AG04449 (cell line): ENCODE measurements at regions not wholly inside any gene's neighbourhood (a gene's known extent, or its start where the extent isn't known, plus 50 kb on each side); places are given as distances from the start of the nearest gene placed in this dataset.

Source experiments
- CTCF ChIA-PET: fragments of 350-600 bp; formaldehyde crosslinking; extraction: SDS; loops from one replicate; lab custom pipeline; 2021; ENCODE audit warnings: antibody characterized with exemption; lab: Yijun Ruan, JAX
- POLR2A ChIA-PET: fragments of 400-600, 350-600 bp; formaldehyde crosslinking; extraction: SDS; loops from one replicate; lab custom pipeline; 2020; ENCODE audit warnings: antibody characterized with exemption, inconsistent platforms; lab: Yijun Ruan, JAX
- DNase-seq: peaks from one replicate; pipeline ENCODE4 v3.0.0-alpha.2; 2010; ENCODE audit warnings: low read depth, low spot score
- H3K4me3 ChIP-seq: 2 replicates; pipeline ENCODE4 v1.5.1; 2011; ENCODE audit warnings: low read depth, mild to moderate bottlenecking, control low read depth, low read length
- CTCF ChIP-seq: IDR thresholded peaks from one replicate; pipeline ENCODE4 v1.5.1; 2011; ENCODE audit warnings: mild to moderate bottlenecking, moderate library complexity, low read length, control low read depth, inconsistent platforms; ENCODE audit not compliant: insufficient read depth; ENCODE audit errors: missing control alignments

DNA sequence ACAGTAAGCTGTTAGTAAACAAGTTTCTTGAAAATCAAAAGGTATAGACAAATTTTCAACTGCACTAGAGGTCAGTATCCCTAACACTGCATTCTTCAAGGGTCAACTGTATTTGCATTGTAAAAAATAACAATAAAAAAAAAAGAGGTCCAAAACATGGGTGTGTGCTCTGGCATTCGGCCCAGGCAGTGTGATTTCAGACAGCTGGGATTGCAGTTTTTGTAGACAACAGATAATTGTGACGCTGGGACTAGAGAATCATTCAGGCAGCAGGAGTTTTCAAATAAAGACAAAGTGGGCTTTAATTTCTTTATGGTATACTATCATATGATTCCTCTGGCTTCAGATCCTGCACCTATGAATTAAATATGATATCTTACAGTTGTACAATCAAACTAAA, 543.2 kb upstream of the SEMA3D start:
- TF ChIP-seq CTCF = no peak
- ChIA-PET CTCF (no interaction called here), POLR2A (no interaction called here)
- no peak for DNase-seq
- no peak overlapping the region for H3K4me3 ChIP-seq

DNA sequence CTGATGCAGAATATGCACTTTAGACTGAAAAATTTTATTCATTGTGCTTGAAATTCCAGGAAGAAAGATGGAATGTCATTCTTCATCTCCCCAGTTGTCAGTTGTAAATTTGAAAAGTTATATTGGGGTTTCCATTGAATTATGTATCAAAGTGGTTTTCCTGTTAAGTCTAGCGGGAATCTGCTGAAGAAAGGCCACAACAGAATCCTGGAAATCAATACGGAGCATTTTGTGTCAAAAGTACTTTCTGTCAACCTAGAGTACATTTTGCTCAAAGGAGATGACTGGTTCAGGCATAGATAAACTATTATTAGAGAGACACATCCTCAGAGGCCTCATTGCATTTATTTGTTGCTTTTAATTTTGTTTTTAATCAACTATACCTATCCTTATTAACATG, 538.2 kb upstream of the SEMA3D start:
- no peak for TF ChIP-seq CTCF
- CTCF ChIA-PET = no interaction called here
- H3K4me3 ChIP-seq = no peak overlapping the region
- POLR2A ChIA-PET = no interaction called here
- DNase-seq = no peak

- no peak for TF ChIP-seq CTCF
- ChIA-PET CTCF (interaction anchor here (0.6 kb wide), 1 partner anchor 227 kb away, joined by 3 read pairs; no protein-coding TSS in a partner anchor), POLR2A (no interaction called here)
- no peak for DNase-seq
- H3K4me3 ChIP-seq = no peak overlapping the region
Measured at GRCh38 chr7:85719981-85720953, 533.4 kb upstream of the SEMA3D start.

DNA sequence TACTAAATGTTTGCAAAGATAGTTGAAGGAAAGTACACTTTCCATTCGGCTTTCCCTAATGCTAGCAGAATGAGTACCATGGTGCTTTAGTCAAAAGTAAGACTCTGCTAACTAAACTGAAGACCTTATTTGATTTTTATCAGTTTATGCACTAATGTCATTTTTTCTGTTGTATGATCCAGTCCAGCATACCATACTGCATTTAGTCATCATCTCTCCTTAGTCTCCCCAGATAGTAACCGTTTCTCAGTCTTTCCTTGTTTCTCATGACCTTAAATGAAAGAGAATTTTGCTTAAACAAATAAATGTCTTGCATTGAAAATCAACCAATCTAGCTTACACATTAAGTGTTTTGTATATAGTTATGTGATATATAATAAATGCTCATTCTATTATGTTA, 529.5 kb upstream of the SEMA3D start:
- TF ChIP-seq CTCF = no peak
- H3K4me3 ChIP-seq = no peak overlapping the region
- ChIA-PET CTCF (no interaction called here), POLR2A (no interaction called here)
- DNase-seq = no peak

DNA sequence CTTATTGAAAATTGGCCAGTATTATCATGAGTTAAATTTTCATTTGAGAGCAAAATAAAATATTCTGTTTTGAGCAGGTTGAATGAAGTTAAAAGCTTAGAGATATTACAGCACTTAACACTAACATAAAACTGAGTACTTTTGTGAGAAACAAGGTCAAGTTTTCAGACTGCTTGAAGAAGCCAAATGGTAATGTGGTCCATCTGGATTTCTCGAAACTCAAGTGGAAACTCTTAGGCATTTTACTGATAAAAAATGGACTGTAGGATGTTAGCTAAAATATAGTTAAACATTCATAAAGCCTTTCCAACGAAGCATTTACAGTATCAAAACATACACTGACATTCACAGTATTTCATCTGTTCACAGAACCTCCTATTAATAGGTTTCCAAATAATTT, 528.1 kb upstream of the SEMA3D start:
- H3K4me3 ChIP-seq = no peak overlapping the region
- no peak for DNase-seq
- no peak for TF ChIP-seq CTCF
- POLR2A ChIA-PET = no interaction called here
- CTCF ChIA-PET = no interaction called here

- no peak overlapping the region for H3K4me3 ChIP-seq
- ChIA-PET CTCF (no interaction called here), POLR2A (no interaction called here)
- no peak for DNase-seq
- no peak for TF ChIP-seq CTCF
Measured at GRCh38 chr7:85714043-85714578, 527.3 kb upstream of the SEMA3D start.
